ENCODE measurements at regions not wholly inside any gene's neighbourhood (a gene's known extent, or its start where the extent isn't known, plus 50 kb on each side); places are given as distances from the start of the nearest gene placed in this dataset.

DNA sequence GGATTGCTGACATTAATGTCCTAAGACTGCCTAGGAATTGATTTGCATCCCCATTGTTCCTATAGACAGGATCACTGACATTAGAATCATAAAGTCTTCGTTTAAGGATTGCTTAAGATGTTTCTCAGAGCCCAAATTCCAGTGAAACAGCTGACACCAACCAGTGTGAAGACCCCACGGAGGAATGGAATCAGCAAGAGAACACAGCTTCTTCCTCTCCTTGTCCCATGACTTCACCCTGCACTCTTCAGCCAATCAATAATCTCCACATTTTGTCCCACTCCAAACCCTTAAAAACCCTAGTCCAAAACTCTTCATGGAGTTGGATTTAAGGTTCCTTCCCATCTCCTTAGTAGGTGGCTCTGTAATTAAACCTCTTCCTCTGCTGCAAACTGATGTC is 157.0 kb upstream of the NDUFV2 start:
- no peak for DNase-seq

DNA sequence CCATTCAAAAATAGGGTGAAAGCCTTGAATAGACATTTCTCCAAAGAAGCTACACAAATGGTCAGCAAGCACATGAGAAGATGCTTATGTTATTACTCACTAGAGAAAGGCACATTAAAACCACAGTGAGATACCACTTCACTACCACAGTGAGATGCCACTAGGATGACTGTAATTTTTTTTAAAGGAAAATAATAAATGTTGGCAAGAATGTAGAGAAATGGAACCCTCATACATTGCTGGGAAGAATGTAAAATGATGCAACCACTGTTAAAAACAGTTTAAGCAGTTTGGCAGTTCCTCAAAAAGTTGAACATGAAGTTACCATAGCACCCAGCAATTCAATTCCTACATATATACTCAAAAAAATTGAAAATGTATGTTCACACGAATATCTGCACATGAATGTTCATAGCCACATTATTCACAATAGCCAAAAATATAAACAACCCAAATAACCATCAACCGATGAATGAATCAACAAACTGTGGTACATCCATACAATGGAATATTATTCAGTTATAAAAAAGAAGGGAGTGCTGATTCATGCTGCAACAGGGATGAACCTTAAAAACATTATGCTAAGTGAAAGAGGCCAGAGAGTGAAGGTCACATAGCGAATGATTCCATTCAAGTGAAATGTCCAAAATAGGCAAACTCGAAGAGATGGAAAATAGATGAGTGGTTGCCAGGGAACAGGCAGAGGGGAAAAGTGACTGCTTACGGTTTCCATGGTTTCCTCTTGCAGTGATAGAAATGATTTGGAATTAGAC is 156.2 kb upstream of the NDUFV2 start:
- DNase-seq, result no peak

DNA sequence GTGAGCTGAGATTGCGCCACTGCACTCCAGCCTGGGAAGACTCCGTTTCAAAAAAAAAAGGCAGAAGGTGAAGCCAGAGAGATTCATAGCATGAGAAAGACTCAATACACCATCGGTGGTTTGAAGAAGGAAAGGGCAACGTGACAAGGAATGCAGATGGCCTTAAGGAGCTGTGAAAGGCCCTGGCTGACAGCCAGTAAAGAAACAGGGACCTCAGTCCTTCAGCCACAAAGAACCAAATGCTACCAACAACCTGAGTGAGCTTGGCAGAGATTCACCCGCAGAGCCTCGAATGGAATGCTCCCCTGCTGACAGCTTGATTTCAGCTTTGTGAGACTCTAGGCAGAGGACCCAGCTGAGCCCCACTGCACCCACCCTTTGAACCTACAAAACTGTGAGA is 154.9 kb upstream of the NDUFV2 start:
- no peak for DNase-seq

DNA sequence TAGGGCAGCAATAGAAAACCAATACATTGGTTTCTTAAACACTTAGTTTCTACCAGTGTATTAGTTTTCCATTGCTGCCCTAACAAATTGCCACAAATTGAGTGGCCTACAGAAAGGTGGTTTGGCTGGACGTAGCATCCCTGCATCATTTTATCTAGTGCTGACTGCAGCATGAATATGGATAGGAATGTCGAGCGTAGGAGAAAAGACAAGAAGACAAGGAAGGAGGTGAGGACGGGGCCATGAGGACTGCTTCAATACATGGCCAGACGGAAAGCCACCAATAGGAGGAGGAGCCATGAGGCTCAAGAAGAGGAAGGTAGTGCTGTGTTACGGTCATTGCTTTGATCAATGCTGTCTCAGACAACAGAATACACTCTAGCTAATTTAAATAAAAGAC is 154.5 kb upstream of the NDUFV2 start:
- DNase-seq, result no peak

DNA sequence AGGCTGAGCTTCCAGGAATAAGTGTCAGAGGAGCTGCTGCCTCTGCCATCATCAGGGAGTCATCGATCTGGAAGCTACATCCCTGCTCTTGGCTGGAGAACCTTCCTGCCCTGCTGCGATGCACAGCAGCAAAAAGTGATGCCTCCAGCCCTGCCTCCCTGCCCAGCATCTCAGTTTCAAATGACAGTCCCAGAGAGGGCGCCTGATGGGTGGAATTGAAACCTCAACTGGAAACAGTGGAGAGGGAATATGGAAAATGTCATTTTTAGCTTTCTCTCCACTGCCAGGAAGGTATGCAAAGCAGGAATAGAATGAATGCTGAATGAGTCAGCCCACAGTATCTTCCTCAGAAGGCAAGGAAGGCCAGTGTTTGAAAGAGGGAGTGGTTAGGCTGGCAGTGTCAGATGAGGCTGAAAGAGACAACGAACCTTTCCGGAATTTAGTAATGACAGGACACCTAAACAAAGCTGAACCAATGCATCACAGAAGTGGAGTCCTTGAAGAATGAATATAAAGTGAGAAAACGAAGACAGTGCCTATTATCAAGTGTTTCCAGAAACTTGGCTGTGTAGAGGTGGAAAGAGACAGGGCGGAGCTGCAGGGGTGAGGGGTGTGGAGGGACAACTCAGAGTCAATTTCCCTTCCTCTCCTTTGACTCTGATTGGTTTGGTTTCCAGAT is 153.9 kb upstream of the NDUFV2 start:
- no peak for DNase-seq

DNA sequence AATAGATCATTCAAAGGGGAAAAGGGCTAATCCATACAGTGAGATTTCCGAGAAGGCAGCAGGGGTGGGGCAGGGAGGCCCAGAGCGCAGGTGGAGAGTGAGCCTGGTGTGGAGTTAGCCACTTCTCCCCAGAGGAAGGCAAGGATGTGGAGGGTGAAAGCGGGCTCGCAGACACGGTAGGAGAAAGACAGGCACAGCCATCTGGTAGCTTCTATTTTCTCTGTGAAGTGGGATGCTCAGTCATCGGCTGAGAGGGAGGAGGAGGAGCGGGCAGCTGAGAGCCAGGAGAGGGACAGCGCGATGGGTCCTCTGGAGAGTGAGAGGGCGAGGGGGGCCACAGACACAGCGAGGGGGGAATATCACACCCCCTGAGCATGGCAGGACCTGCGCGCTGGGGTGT is 153.3 kb upstream of the NDUFV2 start:
- no peak for DNase-seq

DNA sequence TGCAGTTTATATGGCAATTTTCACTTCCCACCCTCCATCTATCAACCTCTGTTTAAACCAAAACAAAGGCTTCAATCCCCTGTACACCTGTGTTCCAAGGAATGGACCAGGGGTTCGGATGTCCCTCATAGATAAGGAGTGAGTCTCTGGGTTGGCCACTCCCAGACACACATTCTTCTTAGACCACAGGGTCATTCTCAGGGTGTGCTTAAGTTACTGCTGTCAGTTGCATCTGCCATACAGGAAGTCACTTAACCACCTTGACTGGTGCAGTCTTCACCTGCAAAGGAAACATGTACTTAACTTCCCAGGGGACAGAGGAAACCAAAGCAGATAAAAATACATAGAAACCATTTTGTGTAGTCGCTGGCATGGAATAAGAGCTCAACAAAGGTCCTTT is 151.0 kb upstream of the NDUFV2 start:
- no peak for DNase-seq

DNA sequence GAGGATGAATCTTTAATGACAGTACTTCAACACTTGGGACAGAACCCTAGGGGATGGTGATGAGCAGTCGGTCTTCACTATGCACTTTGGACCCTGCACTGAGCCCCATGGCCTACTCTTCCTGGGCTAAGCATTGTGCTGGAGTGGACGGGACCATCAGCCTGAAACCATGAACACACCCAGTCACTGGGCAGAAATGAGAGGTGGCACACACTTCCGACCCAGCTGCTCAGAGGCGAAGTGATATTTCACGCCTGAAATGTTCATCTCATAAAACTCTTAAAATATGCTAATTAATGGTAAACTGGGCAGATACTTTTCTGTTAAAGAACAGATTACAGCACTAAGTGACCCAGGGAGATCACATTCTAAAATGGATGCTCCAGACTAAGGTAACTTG is 150.3 kb upstream of the NDUFV2 start:
- no peak for DNase-seq

DNA sequence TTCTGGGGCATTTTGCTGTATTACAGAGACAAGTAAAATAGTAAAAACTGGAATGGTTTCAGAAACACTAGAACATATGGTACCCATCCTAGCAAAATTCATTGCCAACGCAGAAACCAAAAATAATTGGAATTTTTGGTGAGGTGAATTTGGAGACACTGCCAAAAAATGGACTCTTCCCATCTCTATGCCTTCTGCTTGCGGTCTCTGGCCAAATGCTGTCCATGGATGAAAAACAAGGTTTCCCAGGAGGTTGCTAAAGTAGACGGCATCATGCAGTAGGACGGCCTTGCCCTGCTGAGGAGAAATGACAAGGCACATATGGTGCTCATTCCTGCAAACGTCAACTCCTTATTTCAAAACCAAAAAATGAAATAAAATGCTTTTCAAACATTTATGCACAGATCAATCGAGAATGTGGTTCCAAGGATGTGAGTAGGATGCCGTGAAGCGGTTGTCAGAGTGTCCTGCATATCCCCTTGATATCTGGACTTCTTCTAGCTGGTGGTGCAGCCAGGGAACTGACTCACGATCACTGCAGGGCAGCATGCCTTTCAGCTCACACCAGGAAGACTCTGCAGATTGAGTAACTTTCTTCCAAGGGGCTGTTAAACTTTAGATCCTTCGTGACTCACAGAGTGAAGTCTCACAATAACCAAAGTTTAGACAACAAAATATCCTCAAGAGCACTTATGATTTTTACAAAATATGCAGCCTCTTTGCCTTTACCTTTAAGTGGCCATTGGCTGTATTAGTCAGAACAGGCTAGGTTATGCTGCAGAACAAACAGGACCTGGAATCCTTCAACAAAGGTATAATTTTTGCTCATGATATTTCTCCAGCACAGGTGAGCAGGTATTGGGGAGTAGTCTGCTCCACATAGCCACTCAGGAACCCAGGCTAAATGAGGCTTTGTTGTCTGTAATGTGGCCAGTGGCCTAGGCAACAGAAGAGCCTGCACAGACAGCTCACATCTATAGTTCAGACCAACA is 149.4 kb upstream of the NDUFV2 start:
- no peak for DNase-seq

DNA sequence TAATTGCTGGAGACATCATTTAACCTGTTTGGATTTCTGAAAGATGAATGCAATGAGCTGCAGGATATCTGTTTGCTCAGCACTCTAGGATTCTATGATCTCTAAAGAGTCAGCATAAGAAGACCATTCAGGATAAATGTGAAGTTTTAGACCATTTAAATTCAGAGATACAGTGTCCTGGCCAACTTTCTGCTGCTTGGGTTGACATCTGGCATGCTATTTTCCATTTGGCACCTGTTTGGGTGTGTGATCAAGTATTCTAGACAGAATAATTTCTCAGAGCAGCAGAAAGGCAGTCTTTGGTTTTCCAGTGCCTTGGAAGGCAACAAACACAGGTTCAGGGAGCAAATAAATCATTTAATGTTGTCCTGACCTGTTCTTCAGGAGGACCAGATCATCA is 144.8 kb upstream of the NDUFV2 start:
- DNase-seq, result no peak

DNA sequence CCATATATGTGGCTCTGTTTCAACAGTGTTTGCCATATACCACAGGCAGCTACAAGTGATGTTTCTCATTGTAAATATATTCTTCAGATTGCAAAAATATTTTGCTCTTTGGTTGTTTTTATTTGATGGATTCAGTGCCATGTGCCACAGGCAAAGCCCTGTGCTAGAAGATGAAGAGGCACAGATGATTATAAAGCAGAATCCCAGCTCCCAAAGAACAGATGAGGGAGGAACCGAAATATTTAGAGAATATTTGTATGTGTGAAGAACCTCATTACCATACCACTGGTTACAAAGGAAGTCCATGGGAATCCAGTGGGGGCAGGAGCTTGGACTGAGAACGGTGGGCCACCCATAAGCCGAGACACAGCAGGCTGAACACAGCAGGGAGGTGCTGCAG is 143.8 kb upstream of the NDUFV2 start:
- DNase-seq, result no peak

DNA sequence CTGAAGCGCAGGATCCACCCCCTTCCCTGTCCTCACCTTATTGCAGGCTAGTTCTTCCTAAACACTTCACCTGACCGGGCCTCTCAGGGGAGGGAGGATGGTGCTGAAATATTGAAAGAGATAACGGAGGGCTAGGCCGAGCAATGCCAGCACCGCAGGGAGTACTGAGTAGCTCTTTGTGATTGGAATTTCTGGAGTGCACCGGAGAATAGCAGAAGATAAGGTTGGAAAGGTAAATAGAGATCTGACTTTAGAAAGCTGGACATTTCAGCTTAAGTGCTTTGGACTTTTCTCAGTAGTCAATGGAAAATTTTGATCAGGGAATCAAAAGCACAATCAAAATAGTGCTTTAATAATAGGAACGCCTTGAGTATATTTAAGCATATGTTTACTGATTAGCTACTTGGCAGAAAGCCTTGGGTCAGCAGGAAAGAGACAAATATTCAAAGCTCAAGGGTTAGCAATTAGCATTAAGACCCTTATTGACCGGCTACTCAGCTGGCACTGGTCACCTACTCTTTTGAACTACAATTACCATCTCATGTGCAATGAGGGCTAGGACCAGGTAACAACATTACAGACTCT is 142.9 kb upstream of the NDUFV2 start:
- DNase-seq, result no peak

DNA sequence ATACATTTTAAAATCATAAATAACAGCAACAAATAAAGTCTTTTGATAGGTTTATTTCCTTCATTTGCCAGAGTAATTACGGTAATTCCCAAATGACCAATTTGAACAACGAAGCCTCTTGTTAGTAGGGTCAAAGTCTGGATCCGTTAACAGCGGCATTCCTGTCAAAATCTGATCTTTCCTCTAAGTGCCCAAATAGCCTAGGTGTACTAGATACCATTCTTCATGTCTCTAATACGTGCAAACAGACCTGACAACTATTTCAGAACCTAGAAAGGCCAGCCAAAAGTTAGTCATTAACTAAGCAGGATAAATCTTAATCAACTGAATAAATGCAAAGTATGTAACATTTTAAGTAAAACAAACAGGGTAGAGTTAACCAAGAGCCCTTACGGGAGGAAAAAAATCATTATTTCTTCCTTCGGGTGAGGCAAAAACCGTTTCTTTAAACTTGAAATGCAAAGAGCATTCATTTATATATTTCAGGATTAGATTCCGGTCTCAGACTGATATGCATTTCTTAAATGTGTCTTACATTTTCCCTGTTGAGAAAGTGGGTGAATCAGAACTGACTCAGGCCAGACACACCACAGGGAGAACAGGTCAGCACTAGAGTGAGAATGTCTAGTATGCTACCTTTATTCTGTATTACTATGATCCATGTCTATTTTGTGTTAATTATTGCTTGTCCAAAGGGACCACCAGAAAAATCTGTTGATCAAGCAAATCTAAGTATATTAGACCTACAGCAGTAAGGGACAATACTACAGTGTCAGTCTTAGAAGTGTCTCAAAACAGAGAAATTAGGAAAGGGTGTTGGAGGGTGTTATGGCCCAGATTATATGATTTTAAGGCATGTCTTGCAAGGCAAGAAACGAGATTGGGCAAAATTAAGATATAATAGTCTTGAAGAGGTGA is 141.5 kb upstream of the NDUFV2 start:
- DNase-seq, result no peak

DNA sequence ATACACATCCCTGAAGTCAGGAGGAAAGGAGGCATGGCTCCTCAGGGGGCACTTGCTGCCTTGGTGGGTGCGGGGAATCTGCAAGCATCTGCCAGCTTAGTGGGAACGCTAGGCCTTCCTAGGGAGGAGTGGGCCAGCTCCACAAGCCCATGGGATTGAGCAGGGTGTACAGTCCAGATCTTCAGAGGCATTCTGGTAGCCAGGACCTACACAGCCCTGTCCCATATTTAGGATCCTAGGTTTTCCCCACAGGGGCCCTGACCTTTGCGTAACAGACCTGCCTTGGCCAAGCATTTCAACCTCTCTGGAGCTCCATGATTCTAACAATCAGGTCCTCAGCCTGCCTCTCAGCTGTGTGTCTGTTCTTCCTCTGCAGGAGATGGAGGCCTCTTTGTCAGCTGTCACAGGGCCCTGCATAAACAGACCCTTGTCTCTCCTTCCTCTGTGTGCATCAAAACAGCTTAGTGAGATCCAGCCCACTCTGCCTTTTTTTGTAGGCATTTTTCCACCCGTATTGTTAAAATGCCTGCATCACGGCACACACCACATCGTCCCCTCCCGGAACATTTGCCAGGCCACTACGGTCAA is 140.2 kb upstream of the NDUFV2 start:
- no peak for DNase-seq

DNA sequence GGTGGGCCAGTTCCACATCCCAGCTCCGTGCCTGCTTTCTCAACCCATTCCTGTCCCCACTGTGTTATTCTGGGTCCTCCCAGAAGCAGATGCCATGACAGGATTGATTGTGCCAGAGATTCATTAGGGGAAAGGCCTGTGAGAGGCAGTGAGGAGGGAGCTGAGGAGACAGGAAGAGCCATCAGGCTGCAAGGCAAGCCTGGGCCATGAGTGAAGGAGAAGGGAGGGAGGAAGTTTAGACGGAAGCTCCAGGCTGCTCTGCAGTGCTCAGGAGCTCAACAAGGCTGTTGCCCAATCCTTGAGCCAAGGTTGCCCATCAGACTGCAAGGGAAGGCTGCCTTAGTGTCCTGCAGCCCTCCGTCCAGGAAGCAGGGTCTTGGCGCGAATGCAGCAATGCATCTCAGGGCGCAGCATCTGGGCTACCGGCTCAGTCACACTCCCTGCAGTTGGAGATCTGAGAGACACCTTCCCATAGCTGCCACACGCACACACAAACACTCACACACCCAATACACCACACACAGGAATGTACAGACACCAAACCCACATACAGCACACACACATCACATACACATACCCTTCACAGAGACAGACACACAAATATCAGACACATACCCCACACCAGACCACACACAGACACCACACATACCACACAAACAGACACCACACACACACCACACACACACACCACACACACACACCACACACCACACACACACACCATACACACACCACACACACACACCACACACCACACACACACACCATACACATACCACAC is 139.5 kb upstream of the NDUFV2 start:
- no peak for DNase-seq

DNA sequence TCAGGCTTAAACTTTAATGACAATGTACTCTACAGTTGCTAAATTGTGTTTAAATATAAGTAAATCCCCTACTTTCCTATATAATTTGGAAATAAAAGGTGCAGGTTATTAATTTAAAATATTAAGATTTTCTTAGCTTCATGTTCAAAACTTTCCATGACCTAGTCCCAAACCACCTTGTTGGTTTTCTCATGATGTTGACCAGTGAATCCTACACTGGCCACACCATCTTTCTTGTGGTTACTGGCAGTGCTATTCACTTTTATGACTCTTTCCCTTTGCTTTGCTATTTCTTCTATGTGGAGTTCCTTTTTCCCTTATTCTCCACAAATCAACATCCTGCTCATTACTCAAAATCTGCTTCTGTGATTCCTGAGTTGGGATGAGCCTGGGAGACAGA is 138.6 kb upstream of the NDUFV2 start:
- DNase-seq, result no peak

DNA sequence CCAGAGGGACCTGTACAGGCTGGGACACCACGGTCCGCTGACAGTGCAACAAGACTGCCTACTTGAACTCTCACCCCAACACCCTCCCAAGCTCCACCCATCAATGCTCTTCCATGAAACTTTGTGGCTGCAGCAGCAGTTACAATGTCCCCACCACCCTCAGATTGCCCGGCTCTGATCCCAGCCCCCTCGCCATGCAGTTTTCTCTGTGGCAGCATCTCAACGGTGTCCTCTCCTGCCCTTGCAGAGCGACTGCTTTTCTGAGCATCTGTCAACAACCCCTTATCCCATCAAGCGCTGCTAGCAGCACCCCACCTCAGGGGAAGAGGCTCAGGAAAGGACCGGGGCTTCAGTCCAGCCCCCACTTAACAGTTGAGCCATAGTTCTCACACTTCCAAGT is 137.1 kb upstream of the NDUFV2 start:
- no peak for DNase-seq

DNA sequence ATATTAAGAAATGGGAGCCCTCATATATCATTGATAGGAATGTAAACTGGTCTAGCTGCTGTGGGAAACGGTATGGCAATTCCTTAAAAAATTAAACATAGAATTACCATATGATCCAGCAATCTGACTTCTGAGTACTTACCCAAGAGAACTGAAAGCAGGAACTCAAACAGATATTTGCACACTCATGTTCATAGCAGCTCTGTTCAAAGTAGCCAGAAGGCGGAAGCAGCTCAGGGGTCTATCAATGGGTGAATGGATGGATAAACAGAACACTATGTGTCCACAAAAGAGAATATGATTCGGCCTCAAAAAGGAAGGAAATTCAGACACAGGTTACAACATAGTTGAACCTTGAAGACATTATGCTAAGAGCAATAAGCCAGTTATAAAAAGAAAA is 135.7 kb upstream of the NDUFV2 start:
- no peak for DNase-seq

DNA sequence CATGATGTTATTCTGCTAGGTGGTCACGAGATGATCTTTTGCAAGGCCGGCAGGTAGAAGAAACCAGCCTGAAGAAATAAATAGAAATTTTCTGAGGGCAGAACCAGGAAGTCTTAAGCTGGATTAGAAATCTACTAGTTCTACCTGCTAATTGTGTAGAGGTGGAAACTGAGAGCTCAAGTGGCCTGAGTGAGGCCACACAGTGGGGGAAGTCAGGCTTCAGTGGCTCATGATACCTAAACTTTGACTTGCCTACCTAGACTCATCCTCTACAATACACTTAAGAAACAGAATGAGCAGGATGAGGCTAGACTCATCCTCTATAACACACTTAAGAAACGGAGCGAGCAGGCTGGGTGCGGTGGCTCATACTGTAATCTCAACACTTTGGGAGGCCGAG is 134.9 kb upstream of the NDUFV2 start:
- DNase-seq, result no peak

DNA sequence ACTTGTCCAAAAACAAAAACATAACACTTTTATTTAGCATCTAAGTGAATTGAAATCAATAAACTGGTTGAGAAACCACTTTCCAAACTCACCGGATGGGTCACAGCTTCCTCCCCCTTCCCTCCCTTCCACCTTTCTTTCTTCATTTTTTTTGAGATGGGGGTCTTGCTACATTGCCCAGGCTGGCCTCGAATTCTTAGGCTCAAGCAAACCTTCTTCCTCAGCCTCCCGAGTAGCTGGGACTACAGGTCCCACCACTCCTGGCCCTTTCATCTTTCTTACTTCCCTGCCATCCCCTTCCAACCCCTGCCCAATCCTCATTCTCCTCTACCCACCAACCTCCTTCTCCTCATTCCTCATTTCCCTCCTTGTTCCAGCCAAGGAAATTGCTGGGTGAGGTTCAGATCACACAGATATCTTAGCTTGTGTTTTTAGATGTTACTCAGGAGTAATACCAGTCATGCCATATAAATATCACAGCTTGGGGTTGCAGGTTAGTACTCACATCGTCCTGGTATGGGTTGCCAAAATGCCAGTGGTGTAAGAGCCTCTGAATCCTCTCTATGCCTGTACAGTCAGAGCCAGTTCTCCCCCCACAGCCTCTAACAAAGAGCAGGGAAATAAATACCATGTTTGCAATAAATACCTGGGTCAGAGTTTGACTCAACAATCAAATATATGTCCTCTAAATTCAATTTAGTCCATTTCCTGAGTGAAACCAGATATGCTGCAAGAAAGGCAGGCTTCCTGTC is 132.7 kb upstream of the NDUFV2 start:
- no peak for DNase-seq
